K562 (cell line): ENCODE measurements at regions not wholly inside any gene's neighbourhood (a gene's known extent, or its start where the extent isn't known, plus 50 kb on each side); places are given as distances from the start of the nearest gene placed in this dataset.

ENCODE experiments used
- ATAC-seq: fragments of 200-7000 bp; cut with Tn5 transposase; 3 replicates; pipeline ENCODE4 v1.9.1; 2020; ENCODE audit warnings: moderate library complexity
- BruUV-seq: library from RNA; stranded (reverse); fragments of 400-500 nt; replicated peaks from 2 replicates; lab custom pipeline; 2021; lab: Mats Ljungman, UMichigan
- CTCF ChIA-PET: fragments of 300-600 bp; formaldehyde crosslinking; extraction: SDS; loops from one replicate; lab custom pipeline; 2021; ENCODE audit warnings: low intra/inter-chr PET ratio; lab: Yijun Ruan, JAX
- POLR2A ChIA-PET: fragments of 300-600, 350-650 bp; sonication (Branson Sonifier 250); formaldehyde crosslinking; extraction: SDS; loops from one replicate; lab custom pipeline; 2021; ENCODE audit warnings: antibody characterized with exemption, inconsistent platforms; lab: Yijun Ruan, JAX
- DNase-seq, 4 experiments: peaks; one replicate each; pipeline versions ENCODE4 v3.0.0 to v3.0.0-alpha.2; 2011 to 2018; ENCODE audit warnings: low spot score in 3 of 4, mixed read lengths in 3 of 4; ENCODE audit errors: extremely low read depth in 1 of 4
- FAIRE-seq: peaks from 2 replicates; lab custom pipeline; 2011; peaks lifted over from hg19 to GRCh38; lab: Jason Lieb, UNC
- H2AFZ ChIP-seq: 2 replicates; pipeline ENCODE4 v1.6.0; 2011; ENCODE audit warnings: low read depth, low read length, control low read depth, inconsistent platforms
- H3K27ac ChIP-seq: fragments of 200-600 bp; 3 replicates; pipeline ENCODE4 v1.8.0; 2011; ENCODE audit warnings: low read depth, mild to moderate bottlenecking, control low read depth, inconsistent platforms, low read length, moderate library complexity, mixed read lengths; ENCODE audit errors: extremely low read depth
- H3K27me3 ChIP-seq, 2 experiments: fragments of 300-600 bp in 1 of 2; 2 replicates in 1 of 2; 3 replicates in 1 of 2; pipeline versions ENCODE4 v1.6.0 to v1.8.0; 2011; ENCODE audit warnings: inconsistent platforms in 2 of 2, low read length in 2 of 2, mild to moderate bottlenecking in 1 of 2, mixed read lengths in 1 of 2, moderate library complexity in 1 of 2; ENCODE audit not compliant: control insufficient read depth in 2 of 2, insufficient read depth in 2 of 2
- H3K36me3 ChIP-seq: fragments of 300-600 bp; 3 replicates; pipeline ENCODE4 v1.8.0; 2011; ENCODE audit warnings: mild to moderate bottlenecking, low read length, inconsistent platforms; ENCODE audit not compliant: control insufficient read depth, insufficient read depth
- H3K4me1 ChIP-seq, 2 experiments: fragments of 200-600 bp in 1 of 2; replicated peaks in 1 of 2; 2 replicates in 1 of 2; 3 replicates in 1 of 2; pipeline versions ENCODE4 v1.5.1 to v1.8.0; 2011; ENCODE audit warnings: inconsistent platforms in 2 of 2, low read length in 2 of 2, mild to moderate bottlenecking in 1 of 2, mixed read lengths in 1 of 2, moderate library complexity in 1 of 2; ENCODE audit not compliant: control insufficient read depth in 2 of 2, insufficient read depth in 2 of 2
- H3K4me2 ChIP-seq: 2 replicates; pipeline ENCODE4 v1.6.1; 2011; ENCODE audit warnings: low read length, control low read depth, inconsistent platforms, mixed read lengths; ENCODE audit not compliant: insufficient read depth
- H3K4me3 ChIP-seq: fragments of 200-600 bp; sonication (generic), shearing (Covaris generic); 2 replicates; pipeline ENCODE4 v1.5.1; 2016; ENCODE audit warnings: control low read depth, inconsistent platforms
- H3K79me2 ChIP-seq: fragments of 200-600 bp; 3 replicates; pipeline ENCODE4 v1.8.0; 2011; ENCODE audit warnings: low read length, inconsistent platforms; ENCODE audit not compliant: control insufficient read depth, insufficient read depth
- H3K9ac ChIP-seq, 2 experiments: 2 replicates each; pipeline versions ENCODE4 v1.6.0 to v1.6.1; 2011; ENCODE audit warnings: low read depth in 2 of 2, low read length in 2 of 2, control low read depth in 1 of 2, inconsistent platforms in 1 of 2, mild to moderate bottlenecking in 1 of 2, mixed read lengths in 1 of 2; ENCODE audit not compliant: insufficient read depth in 1 of 2
- H3K9me1 ChIP-seq: one replicate; pipeline ENCODE4 v1.6.0; 2011; ENCODE audit warnings: inconsistent platforms, mild to moderate bottlenecking, low read length, moderate library complexity; ENCODE audit not compliant: control insufficient read depth, insufficient read depth
- H3K9me3 ChIP-seq: replicated peaks from 2 replicates; pipeline ENCODE4 v1.5.1; 2011; ENCODE audit warnings: low read depth, low read length, inconsistent platforms; ENCODE audit not compliant: control insufficient read depth, insufficient read depth
- H4K20me1 ChIP-seq: replicated peaks from 2 replicates; pipeline ENCODE4 v1.6.1; 2011; ENCODE audit warnings: low read length, inconsistent platforms, mixed read lengths; ENCODE audit not compliant: control insufficient read depth, insufficient read depth
- ATF7 ChIP-seq: fragments of 450-650 bp; IDR thresholded peaks from 2 replicates; pipeline ENCODE4 v1.7.1; 2014; ENCODE audit warnings: mild to moderate bottlenecking, moderate library complexity
- BACH1 ChIP-seq: fragments of 200-800 bp; sonication (Bioruptor generic); IDR thresholded peaks from 2 replicates; pipeline ENCODE4 v1.6.1; 2016; ENCODE audit warnings: missing genetic modification characterization, missing compliant biosample characterization
- CBFA2T3 ChIP-seq: fragments of 450-650 bp; IDR thresholded peaks from 2 replicates; pipeline ENCODE4 v1.6.1; 2017
- CEBPB ChIP-seq: fragments of 450-650 bp; IDR thresholded peaks from 2 replicates; pipeline ENCODE4 v1.6.1; 2016; ENCODE audit warnings: missing genetic modification characterization, missing compliant biosample characterization
- COPS2 ChIP-seq: fragments of 450-650 bp; conservative IDR thresholded peaks from 2 replicates; pipeline ENCODE4 v1.6.1; 2016; ENCODE audit warnings: mild to moderate bottlenecking, moderate library complexity
- CREM ChIP-seq: IDR thresholded peaks from 2 replicates; pipeline ENCODE4 v1.6.1; 2014; ENCODE audit warnings: antibody characterized with exemption, low read depth
- ESRRA ChIP-seq: fragments of 450-650 bp; IDR thresholded peaks from 2 replicates; pipeline ENCODE4 v1.6.1; 2014; ENCODE audit warnings: low read depth, mild to moderate bottlenecking, moderate library complexity, borderline replicate concordance
- FOSL1 ChIP-seq: fragments of 200-800 bp; sonication (Bioruptor generic); conservative IDR thresholded peaks from 2 replicates; pipeline ENCODE4 v1.6.1; 2016; ENCODE audit warnings: missing genetic modification characterization, missing compliant biosample characterization
- KDM4B ChIP-seq, 2 experiments: fragments of 450-650 bp in 1 of 2; sonication (generic) in 1 of 2; IDR thresholded peaks; 2 replicates each; pipeline ENCODE4 v1.6.1; 2016 to 2017; ENCODE audit warnings: borderline replicate concordance in 2 of 2, antibody characterized with exemption in 1 of 2, low read depth in 1 of 2, mild to moderate bottlenecking in 1 of 2
- MEIS2 ChIP-seq: fragments of 450-650 bp; IDR thresholded peaks from 2 replicates; pipeline ENCODE4 v1.6.1; 2014; ENCODE audit warnings: mild to moderate bottlenecking; ENCODE audit not compliant: partially characterized antibody
- POLR2G ChIP-seq: fragments of 200-400 bp; formaldehyde crosslinking; IDR thresholded peaks from 2 replicates; pipeline ENCODE4 v1.6.1; 2017; ENCODE audit warnings: low read depth, mild to moderate bottlenecking, antibody characterized with exemption, low read length, moderate library complexity
- POLR3A ChIP-seq: IDR thresholded peaks from 2 replicates; pipeline ENCODE4 v1.6.1; 2011; ENCODE audit warnings: borderline replicate concordance, mild to moderate bottlenecking, moderate library complexity; ENCODE audit not compliant: insufficient read length, insufficient read depth; ENCODE audit errors: extremely low read depth
- TAF9B ChIP-seq: fragments of 450-650 bp; IDR thresholded peaks from 2 replicates; pipeline ENCODE4 v1.6.1; 2018; ENCODE audit warnings: mild to moderate bottlenecking; ENCODE audit not compliant: partially characterized antibody
- TRIM28 ChIP-seq: fragments of 450-650 bp; IDR thresholded peaks from 2 replicates; pipeline ENCODE4 v1.6.1; 2017
- WGBS: fragments of 100-300 bp; shearing (Covaris generic); methylation state at CpG from one replicate; pipeline ENCODE4 v1.1.6; 2016; ENCODE audit warnings: low coverage, mixed read lengths; ENCODE audit not compliant: insufficient coverage; ENCODE audit errors: missing lambda C conversion rate; 5-methylcytosine and 5-hydroxymethylcytosine counted together
- in situ Hi-C: fragments of 300-500 bp; cut with MboI; formaldehyde crosslinking; loops from 4 replicates; pipeline ENCODE4 v1.15.0; 2018; ENCODE audit warnings: inconsistent platforms, mixed read lengths
- intact Hi-C: fragments of 100-400 bp; cut with micrococcal nuclease; formaldehyde crosslinking; loops from 2 replicates; pipeline ENCODE4 v1.14.2; 2022
- TF ChIP-seq, protein P1 (sequence below): fragments of 450-650 bp; IDR thresholded peaks from 2 replicates; pipeline ENCODE4 v1.6.1; 2017; ENCODE audit warnings: antibody characterized with exemption
- TF ChIP-seq, protein P2 (sequence below): sonication (generic); formaldehyde crosslinking; IDR thresholded peaks from 2 replicates; pipeline ENCODE4 v1.8.0; 2022; ENCODE audit warnings: mild to moderate bottlenecking, low read depth, missing genetic modification reagents
- TF ChIP-seq, protein P3 (sequence below): fragments of 250-450 bp; sonication (Bioruptor Pico); IDR thresholded peaks from 2 replicates; pipeline ENCODE4 v1.5.0; 2022; ENCODE audit warnings: mild to moderate bottlenecking

DNA sequence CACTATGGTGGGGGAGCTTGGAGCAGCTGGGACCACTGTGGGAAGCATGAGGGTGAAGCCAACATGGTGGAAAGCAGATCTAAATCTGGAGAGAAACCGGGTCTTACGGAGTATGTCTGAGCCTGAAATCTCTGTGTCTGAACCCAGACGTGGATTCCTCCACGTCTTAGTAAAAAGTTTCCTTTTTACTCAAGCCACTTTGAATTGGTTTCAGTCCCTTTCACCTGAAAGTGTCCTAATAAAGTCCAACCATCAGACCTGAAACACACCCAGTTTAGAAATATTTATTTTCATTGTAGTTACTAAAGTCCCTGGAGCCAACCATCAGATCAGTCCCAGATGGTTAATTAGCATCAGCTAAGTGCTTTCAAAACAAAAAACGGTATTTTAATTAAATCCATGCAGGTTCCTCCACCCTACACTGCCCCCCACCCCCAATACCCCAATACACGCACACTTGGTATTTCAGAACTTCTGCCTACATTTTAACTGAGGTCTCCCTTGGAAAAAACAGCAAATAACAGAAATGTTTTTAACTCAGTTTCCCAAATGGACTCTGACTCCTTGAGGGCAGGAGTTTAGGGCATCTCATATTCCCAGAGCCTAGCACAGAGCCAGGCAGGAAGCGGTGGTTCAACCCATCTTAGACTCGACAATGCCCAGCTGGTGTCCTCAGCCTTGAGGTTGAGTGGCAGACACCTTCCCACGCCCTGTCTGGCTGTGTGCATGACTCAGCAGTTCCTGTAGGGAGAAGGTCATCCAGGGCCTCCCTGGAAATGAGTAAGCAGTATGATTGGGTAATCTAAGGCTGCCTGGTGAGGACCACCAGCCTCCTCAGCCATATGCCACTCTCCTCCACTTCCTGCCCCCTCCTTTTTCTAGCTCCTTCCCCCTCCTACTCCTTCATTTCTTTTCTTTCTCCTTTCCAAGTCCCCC, 175.8 kb downstream of the TTC8 start:
- peak; percentile 92 for ATAC-seq
- peak overlapping the region; percentile 41; the same call in 1 of the 2 replicates for H3K4me2 ChIP-seq
- no peak overlapping the region for H3K9ac ChIP-seq
- H3K9me1 ChIP-seq, result no peaks in the 10 kb centered on the region
- no peaks in the 10 kb centered on the region for H3K79me2 ChIP-seq
- no peak overlapping the region for H2AFZ ChIP-seq
- in situ Hi-C loops (loop anchor here (25.0 kb wide), 2 partner anchors 338 to 513 kb away; no protein-coding TSS in a partner anchor), intact Hi-C loops (no loop called here)
- no peaks in the 10 kb centered on the region for H4K20me1 ChIP-seq
- H3K4me1 ChIP-seq, result peaks cover 0 to 10% of the 10 kb centered on the region in 2 experiments; a peak in 3 of 5 replicates
- H3K27ac ChIP-seq, result no peak overlapping the region; the same call in 2 of the 3 replicates
- no peaks in the 10 kb centered on the region for H3K27me3 ChIP-seq
- POLR2A ChIA-PET, result interaction anchor here (0.6 kb wide), 2 partner anchors 129 to 181 kb away, joined by 3 to 4 read pairs; no protein-coding TSS in a partner anchor
- no peaks in the 10 kb centered on the region for H3K9me3 ChIP-seq
- DNase-seq, result peak; percentile 48 to 73 (median 54)
- H3K4me3 ChIP-seq, result no peak overlapping the region
- CTCF ChIA-PET, result no interaction called here
- 31% methylated on average over 8 of the region's 9 CpGs for WGBS
- H3K36me3 ChIP-seq, result no peaks in the 10 kb centered on the region
- FAIRE-seq, result peak; percentile 83
- BruUV-seq, result no TSS peak
- TF ChIP-seq MEIS2, result peak; percentile 16
- TF ChIP-seq KDM4B (IDR thresholded peaks at IDR 0.05; ENCODE audit: borderline replicate concordance in 2 of 2, low read depth in 1 of 2), result no peak
- peak; percentile 58; the same call in 1 of the 2 replicates for TF ChIP-seq ATF7
- TF ChIP-seq TAF9B, result peak; percentile 51
- TF ChIP-seq TRIM28, result no peak
- TF ChIP-seq ESRRA, result peak; percentile 72; the same call in 1 of the 2 replicates
- peak; percentile 69 for TF ChIP-seq FOSL1 (tag)
- peak; percentile 98 for TF ChIP-seq BACH1 (tag)
- TF ChIP-seq, protein P1, sequence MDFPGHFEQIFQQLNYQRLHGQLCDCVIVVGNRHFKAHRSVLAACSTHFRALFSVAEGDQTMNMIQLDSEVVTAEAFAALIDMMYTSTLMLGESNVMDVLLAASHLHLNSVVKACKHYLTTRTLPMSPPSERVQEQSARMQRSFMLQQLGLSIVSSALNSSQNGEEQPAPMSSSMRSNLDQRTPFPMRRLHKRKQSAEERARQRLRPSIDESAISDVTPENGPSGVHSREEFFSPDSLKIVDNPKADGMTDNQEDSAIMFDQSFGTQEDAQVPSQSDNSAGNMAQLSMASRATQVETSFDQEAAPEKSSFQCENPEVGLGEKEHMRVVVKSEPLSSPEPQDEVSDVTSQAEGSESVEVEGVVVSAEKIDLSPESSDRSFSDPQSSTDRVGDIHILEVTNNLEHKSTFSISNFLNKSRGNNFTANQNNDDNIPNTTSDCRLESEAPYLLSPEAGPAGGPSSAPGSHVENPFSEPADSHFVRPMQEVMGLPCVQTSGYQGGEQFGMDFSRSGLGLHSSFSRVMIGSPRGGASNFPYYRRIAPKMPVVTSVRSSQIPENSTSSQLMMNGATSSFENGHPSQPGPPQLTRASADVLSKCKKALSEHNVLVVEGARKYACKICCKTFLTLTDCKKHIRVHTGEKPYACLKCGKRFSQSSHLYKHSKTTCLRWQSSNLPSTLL, result no peak
- TF ChIP-seq CEBPB, result peak; percentile 89
- 0 out of 2 replicates have a peak, but pooled peaks have one; percentile 29 for TF ChIP-seq CREM
- TF ChIP-seq, protein P2, sequence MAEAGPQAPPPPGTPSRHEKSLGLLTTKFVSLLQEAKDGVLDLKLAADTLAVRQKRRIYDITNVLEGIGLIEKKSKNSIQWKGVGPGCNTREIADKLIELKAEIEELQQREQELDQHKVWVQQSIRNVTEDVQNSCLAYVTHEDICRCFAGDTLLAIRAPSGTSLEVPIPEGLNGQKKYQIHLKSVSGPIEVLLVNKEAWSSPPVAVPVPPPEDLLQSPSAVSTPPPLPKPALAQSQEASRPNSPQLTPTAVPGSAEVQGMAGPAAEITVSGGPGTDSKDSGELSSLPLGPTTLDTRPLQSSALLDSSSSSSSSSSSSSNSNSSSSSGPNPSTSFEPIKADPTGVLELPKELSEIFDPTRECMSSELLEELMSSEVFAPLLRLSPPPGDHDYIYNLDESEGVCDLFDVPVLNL (CRISPR knock-in tag), result no peak
- TF ChIP-seq, protein P3, sequence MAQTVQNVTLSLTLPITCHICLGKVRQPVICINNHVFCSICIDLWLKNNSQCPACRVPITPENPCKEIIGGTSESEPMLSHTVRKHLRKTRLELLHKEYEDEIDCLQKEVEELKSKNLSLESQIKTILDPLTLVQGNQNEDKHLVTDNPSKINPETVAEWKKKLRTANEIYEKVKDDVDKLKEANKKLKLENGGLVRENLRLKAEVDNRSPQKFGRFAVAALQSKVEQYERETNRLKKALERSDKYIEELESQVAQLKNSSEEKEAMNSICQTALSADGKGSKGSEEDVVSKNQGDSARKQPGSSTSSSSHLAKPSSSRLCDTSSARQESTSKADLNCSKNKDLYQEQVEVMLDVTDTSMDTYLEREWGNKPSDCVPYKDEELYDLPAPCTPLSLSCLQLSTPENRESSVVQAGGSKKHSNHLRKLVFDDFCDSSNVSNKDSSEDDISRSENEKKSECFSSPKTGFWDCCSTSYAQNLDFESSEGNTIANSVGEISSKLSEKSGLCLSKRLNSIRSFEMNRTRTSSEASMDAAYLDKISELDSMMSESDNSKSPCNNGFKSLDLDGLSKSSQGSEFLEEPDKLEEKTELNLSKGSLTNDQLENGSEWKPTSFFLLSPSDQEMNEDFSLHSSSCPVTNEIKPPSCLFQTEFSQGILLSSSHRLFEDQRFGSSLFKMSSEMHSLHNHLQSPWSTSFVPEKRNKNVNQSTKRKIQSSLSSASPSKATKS, result no peak
- no peak for TF ChIP-seq POLR3A
- TF ChIP-seq CBFA2T3, result peak; percentile 54
- TF ChIP-seq COPS2, result no peak
- no peak for TF ChIP-seq POLR2G
